CD14-positive monocyte (primary cell): ENCODE measurements at regions not wholly inside any gene's neighbourhood (a gene's known extent, or its start where the extent isn't known, plus 50 kb on each side); places are given as distances from the start of the nearest gene placed in this dataset.

Source experiments
- DNase-seq, 3 donors: peaks; one replicate each; pipeline ENCODE4 v3.0.0-alpha.2; 2011 to 2022
- H2AFZ ChIP-seq: 2 replicates; pipeline ENCODE4 v1.6.0; 2012; ENCODE audit warnings: mild to moderate bottlenecking, low read depth, low read length, inconsistent platforms; ENCODE audit not compliant: insufficient read depth, poor library complexity, severe bottlenecking
- H3K27ac ChIP-seq, 2 donors: 1 replicate in 1 of 2; 2 replicates in 1 of 2; pipeline ENCODE4 v1.5.1; 2012 to 2013; ENCODE audit warnings: low read length in 2 of 2, control low read depth in 1 of 2, inconsistent platforms in 1 of 2, low read depth in 1 of 2, mild to moderate bottlenecking in 1 of 2
- H3K27me3 ChIP-seq, 2 donors: one replicate each; pipeline versions ENCODE4 v1.6.0 to v1.6.1; 2011 to 2013; ENCODE audit warnings: low read length in 2 of 2; ENCODE audit not compliant: control insufficient read depth in 2 of 2, insufficient read depth in 2 of 2
- H3K36me3 ChIP-seq, 2 donors: replicated peaks in 1 of 2; 1 replicate in 1 of 2; 2 replicates in 1 of 2; pipeline versions ENCODE4 v1.5.1 to v1.6.1; 2012 to 2013; ENCODE audit warnings: low read length in 2 of 2, control low read depth in 1 of 2, inconsistent platforms in 1 of 2, mild to moderate bottlenecking in 1 of 2; ENCODE audit not compliant: insufficient read depth in 2 of 2, control insufficient read depth in 1 of 2
- H3K4me1 ChIP-seq, 2 donors: 1 replicate in 1 of 2; 2 replicates in 1 of 2; pipeline versions ENCODE4 v1.5.1 to v1.6.1; 2012 to 2013; ENCODE audit warnings: low read length in 2 of 2, control low read depth in 1 of 2, inconsistent platforms in 1 of 2, mild to moderate bottlenecking in 1 of 2, moderate library complexity in 1 of 2; ENCODE audit not compliant: insufficient read depth in 2 of 2, control insufficient read depth in 1 of 2
- H3K4me2 ChIP-seq: replicated peaks from 2 replicates; pipeline ENCODE3; 2012; ENCODE audit warnings: low read length, moderate library complexity, mild to moderate bottlenecking; ENCODE audit not compliant: poor library complexity, severe bottlenecking; ENCODE audit errors: extremely low read depth
- H3K4me3 ChIP-seq, 3 experiments: fragments of 200-600 bp in 1 of 3; sonication (generic) in 1 of 3; replicated peaks in 1 of 3; 1 replicate in 2 of 3; 2 replicates in 1 of 3; pipeline ENCODE4 v1.5.1; 2011 to 2013; ENCODE audit warnings: low read length in 3 of 3, mild to moderate bottlenecking in 3 of 3, control low read depth in 2 of 3, low read depth in 2 of 3, inconsistent platforms in 1 of 3, moderate library complexity in 1 of 3
- H3K79me2 ChIP-seq: 2 replicates; pipeline ENCODE4 v1.6.0; 2012; ENCODE audit warnings: mild to moderate bottlenecking, control low read depth, inconsistent platforms, low read length, moderate library complexity; ENCODE audit not compliant: insufficient read depth
- H3K9ac ChIP-seq: 2 replicates; pipeline ENCODE4 v1.6.0; 2017; ENCODE audit warnings: low read length, mild to moderate bottlenecking; ENCODE audit not compliant: insufficient read depth, poor library complexity, severe bottlenecking
- H3K9me3 ChIP-seq, 2 donors: replicated peaks in 1 of 2; 1 replicate in 1 of 2; 2 replicates in 1 of 2; pipeline versions ENCODE4 v1.5.1 to v1.6.1; 2012 to 2013; ENCODE audit warnings: low read length in 2 of 2, control low read depth in 1 of 2; ENCODE audit not compliant: control insufficient read depth in 1 of 2, insufficient read depth in 1 of 2
- H4K20me1 ChIP-seq: 2 replicates; pipeline ENCODE4 v1.6.0; 2012; ENCODE audit warnings: mild to moderate bottlenecking, low read length, control low read depth, moderate library complexity; ENCODE audit not compliant: insufficient read depth
- H3K27ac Mint-ChIP-seq, 7 donors: one replicate each; pipeline ENCODE4 v1.8.0; 2020; ENCODE audit warnings: mild to moderate bottlenecking in 7 of 7, mixed read lengths in 7 of 7, moderate library complexity in 6 of 7, inconsistent platforms in 2 of 7
- H3K27me3 Mint-ChIP-seq, 3 donors: one replicate each; pipeline ENCODE4 v1.8.0; 2021 to 2022; ENCODE audit warnings: low read depth in 3 of 3, mild to moderate bottlenecking in 3 of 3, mixed read lengths in 3 of 3, moderate library complexity in 3 of 3, inconsistent platforms in 1 of 3
- H3K36me3 Mint-ChIP-seq, 2 donors: one replicate each; pipeline ENCODE4 v1.8.0; 2020; ENCODE audit warnings: mixed read lengths in 2 of 2, inconsistent platforms in 1 of 2, mild to moderate bottlenecking in 1 of 2
- H3K4me1 Mint-ChIP-seq: one replicate; pipeline ENCODE4 v1.8.0; 2020; ENCODE audit warnings: mild to moderate bottlenecking, mixed read lengths
- H3K4me3 Mint-ChIP-seq, 2 donors: one replicate each; pipeline ENCODE4 v1.8.0; 2020; ENCODE audit warnings: mild to moderate bottlenecking in 2 of 2, mixed read lengths in 2 of 2, moderate library complexity in 1 of 2
- H3K9me3 Mint-ChIP-seq, 7 donors: one replicate each; pipeline ENCODE4 v1.8.0; 2020 to 2022; ENCODE audit warnings: mixed read lengths in 7 of 7, mild to moderate bottlenecking in 6 of 7, moderate library complexity in 6 of 7, inconsistent platforms in 2 of 7
- CTCF ChIP-seq: fragments of 200-600 bp; IDR thresholded peaks from one replicate; pipeline ENCODE4 v1.8.0; 2022; ENCODE audit warnings: antibody characterized with exemption, mild to moderate bottlenecking
- WGBS: methylation state at CpG from one replicate; pipeline ENCODE4 v1.1.5; 2013; ENCODE audit warnings: missing lambda C conversion rate; ENCODE audit not compliant: insufficient coverage; 5-methylcytosine and 5-hydroxymethylcytosine counted together
- intact Hi-C, 2 donors: fragments of 100-400 bp; cut with micrococcal nuclease; formaldehyde crosslinking; loops; one replicate each; pipeline versions ENCODE4 v1.15.0 to v1.15.1; 2023

GRCh38 chr1:177732178-177732577 lies 237.7 kb downstream of the SEC16B start:
- H3K9ac ChIP-seq: no peak overlapping the region
- TF ChIP-seq CTCF: no peak
- Mint-ChIP-seq H3K4me3 (no peak overlapping the region), H3K27ac (peak overlapping the region in 1 of 7 donors; percentile 70), H3K27me3 (peaks cover 0 to 1% (median 0%) of the 10 kb centered on the region in 3 donors), H3K4me1 (no peaks in the 10 kb centered on the region), H3K36me3 (no peaks in the 10 kb centered on the region), H3K9me3 (peaks cover 0 to 7% (median 2%) of the 10 kb centered on the region in 7 donors)
- intact Hi-C loops: no loop called here
- no peaks in the 10 kb centered on the region for H3K79me2 ChIP-seq
- no peaks in the 10 kb centered on the region for H3K4me1 ChIP-seq
- H3K4me3 ChIP-seq: no peak overlapping the region
- no peaks in the 10 kb centered on the region for H4K20me1 ChIP-seq
- no peaks in the 10 kb centered on the region for H3K36me3 ChIP-seq
- 50% methylated on average over 2 of the region's 7 CpGs for WGBS
- no peak overlapping the region for H3K27ac ChIP-seq
- no peak overlapping the region for H2AFZ ChIP-seq
- no peak overlapping the region for H3K4me2 ChIP-seq
- no peak for DNase-seq
- no peaks in the 10 kb centered on the region for H3K27me3 ChIP-seq
- no peaks in the 10 kb centered on the region for H3K9me3 ChIP-seq

GRCh38 chr1:177729646-177730045 lies 240.2 kb downstream of the SEC16B start:
- no CpG with 5 or more reads among the region's 1 CpG for WGBS
- no peaks in the 10 kb centered on the region for H3K36me3 Mint-ChIP-seq
- Histone ChIP-seq H3K9me3 (peaks cover 0 to 5% of the 10 kb centered on the region in 2 donors), H3K27me3 (no peaks in the 10 kb centered on the region), H4K20me1 (no peaks in the 10 kb centered on the region), H3K27ac (no peak overlapping the region), H3K4me1 (no peaks in the 10 kb centered on the region), H3K36me3 (no peaks in the 10 kb centered on the region), H3K9ac (no peak overlapping the region), H3K79me2 (no peaks in the 10 kb centered on the region), H3K4me2 (no peak overlapping the region), H3K4me3 (no peak overlapping the region), H2AFZ (no peak overlapping the region)
- no peak for TF ChIP-seq CTCF
- no peak for DNase-seq
- peaks cover 0 to 1% (median 0%) of the 10 kb centered on the region in 3 donors for H3K27me3 Mint-ChIP-seq
- no peaks in the 10 kb centered on the region for H3K4me1 Mint-ChIP-seq
- no peak overlapping the region for H3K4me3 Mint-ChIP-seq
- no peak overlapping the region for H3K27ac Mint-ChIP-seq
- intact Hi-C loops: no loop called here
- H3K9me3 Mint-ChIP-seq: peaks cover 0 to 10% (median 5%) of the 10 kb centered on the region in 7 donors
